HPDE6-E6E7 (cell line): ENCODE measurements at regions not wholly inside any gene's neighbourhood (a gene's known extent, or its start where the extent isn't known, plus 50 kb on each side); places are given as distances from the start of the nearest gene placed in this dataset.
A peak's percentile ranks its signal among the peaks of the same experiment; 100 is the strongest.
"Not testable (repeated sequence)": the region's sequence is repeated elsewhere in the genome, so short reads cannot be mapped to it uniquely, and the experiment has no call there.

ENCODE experiments used
- DNase-seq: peaks from one replicate; pipeline ENCODE4 v3.0.0; 2011; ENCODE audit warnings: missing footprints; ENCODE audit errors: extremely low spot score

GRCh38 chr5:8710426-8710930 lies 835.4 kb downstream of the SEMA5A start:
- no peak for DNase-seq

GRCh38 chr5:8714198-8714597 lies 831.7 kb downstream of the SEMA5A start:
- DNase-seq: no peak

GRCh38 chr5:8714861-8715260 lies 831.0 kb downstream of the SEMA5A start:
- DNase-seq: no peak

GRCh38 chr5:8719796-8720195 lies 826.1 kb downstream of the SEMA5A start:
- no peak for DNase-seq

- no peak for DNase-seq
These were observed 825.4 kb downstream of the SEMA5A start for GRCh38 chr5:8720506-8720905.

- no peak for DNase-seq
These were observed 824.3 kb downstream of the SEMA5A start for GRCh38 chr5:8721536-8721935.

GRCh38 chr5:8726383-8727036 lies 819.4 kb downstream of the SEMA5A start:
- DNase-seq: no peak

GRCh38 chr5:8727396-8727795 lies 818.5 kb downstream of the SEMA5A start:
- DNase-seq: no peak

- no peak for DNase-seq
These were observed 816.4 kb downstream of the SEMA5A start for GRCh38 chr5:8729437-8729836.

GRCh38 chr5:8730194-8730593 lies 815.7 kb downstream of the SEMA5A start:
- DNase-seq: no peak

- not testable (repeated sequence) for DNase-seq
These were observed 814.8 kb downstream of the SEMA5A start for GRCh38 chr5:8731110-8731509.

- DNase-seq: no peak
These were observed 805.3 kb downstream of the SEMA5A start for GRCh38 chr5:8740595-8740994.

GRCh38 chr5:8749556-8749955 lies 796.3 kb downstream of the SEMA5A start:
- DNase-seq: no peak

- no peak for DNase-seq
These were observed 795.8 kb downstream of the SEMA5A start for GRCh38 chr5:8750100-8750499.

- no peak for DNase-seq
These were observed 793.9 kb downstream of the SEMA5A start for GRCh38 chr5:8751971-8752370.

GRCh38 chr5:8752595-8752994 lies 793.3 kb downstream of the SEMA5A start:
- no peak for DNase-seq

- peak; percentile 21 for DNase-seq
These were observed 789.3 kb downstream of the SEMA5A start for GRCh38 chr5:8756498-8757084.

- DNase-seq: no peak
These were observed 780.0 kb downstream of the SEMA5A start for GRCh38 chr5:8765886-8766285.

- no peak for DNase-seq
These were observed 779.4 kb downstream of the SEMA5A start for GRCh38 chr5:8766448-8766847.

- DNase-seq: no peak
These were observed 778.8 kb downstream of the SEMA5A start for GRCh38 chr5:8767111-8767510.

- DNase-seq: no peak
These were observed 778.1 kb downstream of the SEMA5A start for GRCh38 chr5:8767746-8768145.

- no peak for DNase-seq
These were observed 776.2 kb downstream of the SEMA5A start for GRCh38 chr5:8769631-8770030.

GRCh38 chr5:8770431-8770830 lies 775.4 kb downstream of the SEMA5A start:
- DNase-seq: no peak
